Activated T-cell treated with anti-CD3 and anti-CD28 coated beads, Interleukin-2, amount 50 U/mL, for 4 hours (primary cell): ENCODE measurements at regions not wholly inside any gene's neighbourhood (a gene's known extent, or its start where the extent isn't known, plus 50 kb on each side); places are given as distances from the start of the nearest gene placed in this dataset.

Experiments used
- ATAC-seq, 2 donors: fragments of 200-7000 bp; cut with Tn5 transposase; one replicate each; pipeline ENCODE4 v1.10.0; 2021
- DNase-seq: peaks from one replicate; pipeline ENCODE4 v3.0.0-alpha.2; 2020
- H3K27me3 Mint-ChIP-seq: one replicate; pipeline ENCODE4 v1.8.0; 2021; ENCODE audit warnings: low read depth, mixed read lengths
- H3K36me3 Mint-ChIP-seq: one replicate; pipeline ENCODE4 v1.8.0; 2022; ENCODE audit warnings: mixed read lengths; ENCODE audit not compliant: insufficient read depth
- H3K4me1 Mint-ChIP-seq: one replicate; pipeline ENCODE4 v1.8.0; 2021; ENCODE audit warnings: low read depth, mixed read lengths
- H3K4me3 Mint-ChIP-seq: one replicate; pipeline ENCODE4 v1.8.0; 2021; ENCODE audit warnings: mild to moderate bottlenecking, moderate library complexity, mixed read lengths
- H3K9me3 Mint-ChIP-seq: one replicate; pipeline ENCODE4 v1.8.0; 2021; ENCODE audit warnings: mixed read lengths

- Mint-ChIP-seq H3K9me3 (peaks cover 17% of the 10 kb centered on the region), H3K4me1 (peaks cover 2% of the 10 kb centered on the region), H3K4me3 (no peak overlapping the region), H3K36me3 (peaks cover 9% of the 10 kb centered on the region), H3K27me3 (no peaks in the 10 kb centered on the region)
- ATAC-seq (no peak), DNase-seq (no peak)
Measured at GRCh38 chr4:152149745-152150144, 386.1 kb downstream of the FBXW7 start.

DNA sequence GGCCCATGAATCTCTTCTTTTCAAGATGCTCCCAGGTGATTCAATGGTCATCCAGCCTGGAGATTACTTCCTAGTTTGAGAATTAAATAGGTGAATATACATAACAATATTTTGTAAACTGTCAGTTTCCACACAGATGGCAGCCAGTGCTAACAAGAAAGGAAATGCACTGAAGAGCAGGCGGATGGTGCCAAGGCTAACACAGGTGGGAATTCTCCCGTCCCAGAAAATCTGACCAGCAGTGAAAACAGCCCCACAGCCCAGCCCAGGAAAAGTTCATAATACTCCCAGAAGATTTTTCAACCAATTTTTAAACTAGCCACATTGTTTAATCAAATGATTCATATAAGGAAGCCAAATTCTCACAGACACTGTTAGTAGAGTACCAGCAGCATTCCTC lies 387.2 kb upstream of the GATB start:
- no peak for ATAC-seq
- Mint-ChIP-seq H3K27me3 (no peaks in the 10 kb centered on the region), H3K36me3 (peaks cover 12% of the 10 kb centered on the region)

GRCh38 chr4:152146244-152146643 lies 385.4 kb upstream of the GATB start:
- H3K27me3 Mint-ChIP-seq: no peaks in the 10 kb centered on the region
- no peaks in the 10 kb centered on the region for H3K4me1 Mint-ChIP-seq
- no peak overlapping the region for H3K4me3 Mint-ChIP-seq
- ATAC-seq (no peak), DNase-seq (no peak)
- peaks cover 12% of the 10 kb centered on the region for H3K36me3 Mint-ChIP-seq
- H3K9me3 Mint-ChIP-seq: peaks cover 26% of the 10 kb centered on the region

More for the DNA sequence above, 387.2 kb upstream of the GATB start:
- H3K4me1 Mint-ChIP-seq: no peaks in the 10 kb centered on the region
- peaks cover 26% of the 10 kb centered on the region for H3K9me3 Mint-ChIP-seq
- DNase-seq: no peak
- no peak overlapping the region for H3K4me3 Mint-ChIP-seq

- Mint-ChIP-seq H3K4me1 (peaks cover 3% of the 10 kb centered on the region), H3K36me3 (peaks cover 12% of the 10 kb centered on the region), H3K27me3 (no peaks in the 10 kb centered on the region), H3K9me3 (peaks cover 26% of the 10 kb centered on the region), H3K4me3 (no peak overlapping the region)
- ATAC-seq (no peak), DNase-seq (no peak)
Measured at GRCh38 chr4:152143806-152144205, 383.0 kb upstream of the GATB start.

- H3K4me3 Mint-ChIP-seq: no peak overlapping the region
- peaks cover 23% of the 10 kb centered on the region for H3K4me1 Mint-ChIP-seq
- H3K9me3 Mint-ChIP-seq: no peaks in the 10 kb centered on the region
- H3K27me3 Mint-ChIP-seq: no peaks in the 10 kb centered on the region
- DNase-seq (no peak), ATAC-seq (peak in 1 of 2 donors; percentile 21)
- H3K36me3 Mint-ChIP-seq: no peaks in the 10 kb centered on the region
Measured at GRCh38 chr4:152138451-152138850, 377.6 kb upstream of the GATB start.

DNA sequence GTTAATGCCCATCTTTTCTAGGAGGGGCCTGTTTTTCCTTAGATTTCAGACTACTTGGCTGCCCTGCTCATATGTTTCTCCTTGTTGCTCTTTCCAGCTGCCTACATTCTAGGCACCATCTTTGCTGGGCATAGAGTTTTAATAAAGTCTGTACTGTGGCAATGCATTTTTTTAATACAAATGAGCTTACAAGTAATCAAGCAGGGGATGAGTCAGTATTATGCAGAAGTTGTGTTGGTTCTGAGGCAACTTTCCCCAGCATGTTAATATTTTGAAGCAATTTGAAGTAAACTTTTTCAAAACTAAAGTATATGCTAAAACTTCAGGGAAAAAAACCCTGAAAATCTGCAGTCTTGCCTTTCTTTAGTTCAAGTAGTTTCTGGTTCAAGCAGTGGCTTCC lies 372.0 kb upstream of the GATB start:
- ATAC-seq (no peak), DNase-seq (no peak)
- no peak overlapping the region for H3K4me3 Mint-ChIP-seq
- H3K27me3 Mint-ChIP-seq: no peaks in the 10 kb centered on the region
- no peaks in the 10 kb centered on the region for H3K36me3 Mint-ChIP-seq
- peaks cover 18% of the 10 kb centered on the region for H3K4me1 Mint-ChIP-seq
- H3K9me3 Mint-ChIP-seq: peaks cover 7% of the 10 kb centered on the region

- Mint-ChIP-seq H3K9me3 (peaks cover 28% of the 10 kb centered on the region), H3K27me3 (no peaks in the 10 kb centered on the region), H3K4me1 (peaks cover 24% of the 10 kb centered on the region), H3K36me3 (no peaks in the 10 kb centered on the region), H3K4me3 (no peak overlapping the region)
- ATAC-seq (no peak), DNase-seq (no peak)
Measured at GRCh38 chr4:152128356-152128755, 367.5 kb upstream of the GATB start.

DNA sequence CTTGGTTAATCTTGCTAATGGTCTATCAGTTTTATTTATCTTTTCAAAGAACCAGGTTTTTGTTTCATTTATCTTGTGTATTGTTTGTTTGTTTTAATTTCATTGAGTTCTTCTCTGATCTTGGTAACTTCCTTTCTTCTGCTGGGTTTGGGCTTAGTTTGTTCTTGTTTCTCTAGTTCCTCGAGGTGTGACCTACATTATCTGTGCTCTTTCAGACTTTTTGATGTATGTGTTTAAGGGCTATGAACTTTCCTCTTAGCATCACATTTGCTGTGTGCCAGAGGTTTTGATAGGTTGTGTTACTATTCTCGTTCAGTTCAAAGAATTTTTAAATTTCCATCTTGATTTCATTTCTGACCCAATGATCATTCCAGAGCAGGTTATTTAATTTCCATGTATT lies 365.4 kb upstream of the GATB start:
- Mint-ChIP-seq H3K9me3 (peaks cover 33% of the 10 kb centered on the region), H3K27me3 (peaks cover 2% of the 10 kb centered on the region), H3K4me3 (no peak overlapping the region), H3K36me3 (no peaks in the 10 kb centered on the region), H3K4me1 (peaks cover 24% of the 10 kb centered on the region)
- DNase-seq (no peak), ATAC-seq (no peak)

DNA sequence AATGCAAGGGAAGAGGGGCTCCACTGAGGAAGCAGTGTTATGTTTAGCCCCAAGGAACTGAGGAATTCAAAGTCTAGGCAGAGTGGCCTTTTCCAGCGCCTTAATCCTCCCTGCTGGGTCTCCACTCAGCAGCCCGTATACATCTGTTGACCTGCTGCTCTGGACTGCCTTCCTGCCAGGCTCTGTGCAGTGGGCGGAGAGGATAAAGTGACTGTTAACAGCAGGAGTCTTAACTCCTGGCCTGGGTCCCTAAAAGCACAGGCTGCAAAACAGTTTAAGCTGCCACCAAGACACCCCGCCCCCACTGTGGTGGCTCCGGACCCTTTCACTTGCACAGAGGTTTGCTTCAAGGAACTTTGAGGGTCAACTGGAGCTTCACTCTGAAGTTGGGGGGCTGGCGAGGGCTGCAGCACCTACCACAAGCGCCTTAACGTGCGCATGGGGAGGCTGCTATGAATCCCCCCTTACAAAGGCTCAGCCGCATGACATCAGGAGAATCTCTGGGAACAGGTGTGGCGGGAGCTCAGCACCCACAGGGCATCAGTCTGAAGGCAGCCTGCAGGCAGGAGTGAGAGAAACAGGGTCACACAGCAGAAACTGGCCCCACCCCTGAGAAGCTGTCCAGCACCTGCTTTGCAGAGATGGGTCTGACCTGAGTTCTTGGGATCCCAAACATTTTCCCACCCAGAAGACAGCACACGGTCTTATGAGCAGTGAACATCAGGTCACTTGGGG lies 358.2 kb upstream of the GATB start:
- ATAC-seq (no peak), DNase-seq (no peak)
- Mint-ChIP-seq H3K9me3 (peaks cover 15% of the 10 kb centered on the region), H3K27me3 (peaks cover 2% of the 10 kb centered on the region), H3K36me3 (no peaks in the 10 kb centered on the region), H3K4me3 (no peak overlapping the region), H3K4me1 (peaks cover 38% of the 10 kb centered on the region)

- Mint-ChIP-seq H3K36me3 (no peaks in the 10 kb centered on the region), H3K27me3 (peaks cover under 1% of the 10 kb centered on the region), H3K9me3 (peaks cover 8% of the 10 kb centered on the region), H3K4me3 (no peak overlapping the region), H3K4me1 (peaks cover 46% of the 10 kb centered on the region)
- ATAC-seq: no peak
- no peak for DNase-seq
Measured at GRCh38 chr4:152117933-152118507, 357.2 kb upstream of the GATB start.

GRCh38 chr4:152117520-152117919 lies 356.7 kb upstream of the GATB start:
- Mint-ChIP-seq H3K27me3 (no peaks in the 10 kb centered on the region), H3K36me3 (no peaks in the 10 kb centered on the region), H3K4me1 (peaks cover 51% of the 10 kb centered on the region), H3K9me3 (peaks cover 6% of the 10 kb centered on the region), H3K4me3 (no peak overlapping the region)
- no peak for DNase-seq
- ATAC-seq: no peak

GRCh38 chr4:152117054-152117453 lies 356.2 kb upstream of the GATB start:
- DNase-seq (no peak), ATAC-seq (no peak)
- Mint-ChIP-seq H3K4me1 (peaks cover 55% of the 10 kb centered on the region), H3K27me3 (no peaks in the 10 kb centered on the region), H3K9me3 (peaks cover 6% of the 10 kb centered on the region), H3K4me3 (no peak overlapping the region), H3K36me3 (no peaks in the 10 kb centered on the region)

- H3K36me3 Mint-ChIP-seq: no peaks in the 10 kb centered on the region
- peak in 1 of 2 donors; percentile 33 for ATAC-seq
- H3K4me3 Mint-ChIP-seq: peak overlapping the region; percentile 75
- peak; percentile 26 for DNase-seq
- H3K9me3 Mint-ChIP-seq: peaks cover 6% of the 10 kb centered on the region
- peaks cover 57% of the 10 kb centered on the region for H3K4me1 Mint-ChIP-seq
- H3K27me3 Mint-ChIP-seq: no peaks in the 10 kb centered on the region
Measured at GRCh38 chr4:152115794-152116193, 355.0 kb upstream of the GATB start.

GRCh38 chr4:152115118-152115517 lies 354.3 kb upstream of the GATB start:
- peaks cover 63% of the 10 kb centered on the region for H3K4me1 Mint-ChIP-seq
- H3K9me3 Mint-ChIP-seq: peaks cover 6% of the 10 kb centered on the region
- H3K27me3 Mint-ChIP-seq: no peaks in the 10 kb centered on the region
- no peak for DNase-seq
- no peak for ATAC-seq
- H3K36me3 Mint-ChIP-seq: no peaks in the 10 kb centered on the region
- H3K4me3 Mint-ChIP-seq: no peak overlapping the region

DNA sequence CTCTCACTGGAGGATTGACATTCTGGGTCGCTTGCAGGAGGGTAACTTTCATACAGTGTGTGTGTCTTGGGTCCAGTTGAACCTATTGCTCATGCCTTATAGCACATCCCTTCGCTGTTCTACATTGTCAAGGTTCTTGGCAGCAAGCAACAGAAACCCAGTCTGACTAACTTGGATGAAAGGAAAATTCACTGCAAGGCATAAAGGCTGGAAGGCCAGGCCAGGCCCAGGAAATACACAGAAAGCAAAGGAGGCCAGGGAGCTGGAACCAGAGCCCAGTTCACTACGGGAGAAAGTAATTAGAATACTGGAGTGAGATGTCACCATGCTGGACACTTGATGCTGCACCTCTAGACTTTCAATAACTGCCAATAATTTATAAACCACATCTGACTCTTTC lies 353.8 kb upstream of the GATB start:
- DNase-seq (no peak), ATAC-seq (no peak)
- Mint-ChIP-seq H3K4me3 (no peak overlapping the region), H3K27me3 (no peaks in the 10 kb centered on the region), H3K36me3 (no peaks in the 10 kb centered on the region), H3K4me1 (peaks cover 68% of the 10 kb centered on the region), H3K9me3 (peaks cover 6% of the 10 kb centered on the region)
